Limb (tissue), 2 donors: ENCODE measurements at regions not wholly inside any gene's neighbourhood (a gene's known extent, or its start where the extent isn't known, plus 50 kb on each side); places are given as distances from the start of the nearest gene placed in this dataset.
"Not testable (repeated sequence)": the region's sequence is repeated elsewhere in the genome, so short reads cannot be mapped to it uniquely, and the experiment has no call there.

Experiments
- DNase-seq, 2 donors: peaks; one replicate each; pipeline ENCODE4 v3.0.0-alpha.2; 2016; ENCODE audit errors: extremely low spot score in 2 of 2

- no peak for DNase-seq
Observed at GRCh38 chr4:116546759-116547158, 538.6 kb downstream of the TRAM1L1 start.

DNA sequence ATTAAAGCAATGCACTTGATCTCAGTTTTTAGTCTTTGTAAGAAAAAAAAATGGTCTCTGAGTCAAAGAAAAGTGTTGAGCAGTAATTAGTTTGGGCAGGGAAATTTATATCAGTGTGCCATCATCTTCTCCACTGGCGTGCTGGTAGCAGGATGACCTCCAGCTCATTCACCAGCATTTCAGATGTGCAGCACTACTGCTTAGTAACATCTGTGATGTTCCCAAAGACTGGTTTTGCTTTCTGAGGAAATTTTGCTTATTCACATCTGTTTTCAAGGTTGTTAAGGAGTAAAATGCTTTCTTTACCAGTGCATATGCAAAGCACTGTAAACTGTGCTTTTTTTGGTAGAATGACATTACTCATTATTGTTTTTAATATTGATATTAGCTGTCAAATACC, 540.4 kb downstream of the TRAM1L1 start:
- no peak for DNase-seq

- DNase-seq = no peak
Observed at GRCh38 chr4:116539744-116540143, 545.6 kb downstream of the TRAM1L1 start.

- DNase-seq = no peak
Observed at GRCh38 chr4:116537828-116538227, 547.5 kb downstream of the TRAM1L1 start.

- not testable (repeated sequence) for DNase-seq
Observed at GRCh38 chr4:116536024-116536423, 549.4 kb downstream of the TRAM1L1 start.

DNA sequence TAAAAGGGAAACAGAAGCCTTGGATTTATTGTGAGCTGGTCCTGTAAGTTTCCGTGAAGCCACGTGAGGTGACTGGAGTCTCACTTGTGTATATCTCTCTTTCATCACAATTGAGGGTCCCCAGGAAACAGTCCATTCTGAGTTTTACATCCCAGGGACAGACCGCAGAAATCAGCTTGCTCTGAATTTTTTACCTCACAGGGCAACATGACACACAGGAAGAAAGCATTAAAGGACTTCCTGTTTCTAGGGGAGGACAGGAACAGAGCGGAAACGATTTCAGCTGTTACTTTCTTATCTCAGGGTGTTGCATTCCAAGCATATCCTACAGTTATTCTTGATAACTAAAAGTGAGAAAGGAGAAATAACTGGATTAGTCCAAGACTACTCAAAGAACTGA, 553.5 kb downstream of the TRAM1L1 start:
- DNase-seq = no peak

DNA sequence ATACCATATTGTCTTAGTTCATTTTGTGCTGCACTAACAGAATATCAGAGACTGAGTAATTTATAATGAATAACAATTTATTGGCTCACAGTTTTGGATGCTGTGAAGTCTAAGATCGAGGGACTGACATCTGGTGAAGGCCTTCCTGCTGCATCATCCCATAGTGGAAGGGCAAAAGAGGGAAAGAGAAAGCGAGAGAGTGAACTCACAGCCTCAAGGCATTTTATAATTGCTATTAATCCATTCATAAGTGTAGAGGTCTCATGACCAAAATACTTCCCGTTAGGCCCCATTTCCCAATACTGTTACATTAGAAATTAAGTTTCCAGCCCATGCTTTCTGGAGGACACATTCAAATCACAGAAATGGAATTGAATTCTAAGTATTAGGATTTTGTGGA, 554.4 kb downstream of the TRAM1L1 start:
- DNase-seq = no peak

DNA sequence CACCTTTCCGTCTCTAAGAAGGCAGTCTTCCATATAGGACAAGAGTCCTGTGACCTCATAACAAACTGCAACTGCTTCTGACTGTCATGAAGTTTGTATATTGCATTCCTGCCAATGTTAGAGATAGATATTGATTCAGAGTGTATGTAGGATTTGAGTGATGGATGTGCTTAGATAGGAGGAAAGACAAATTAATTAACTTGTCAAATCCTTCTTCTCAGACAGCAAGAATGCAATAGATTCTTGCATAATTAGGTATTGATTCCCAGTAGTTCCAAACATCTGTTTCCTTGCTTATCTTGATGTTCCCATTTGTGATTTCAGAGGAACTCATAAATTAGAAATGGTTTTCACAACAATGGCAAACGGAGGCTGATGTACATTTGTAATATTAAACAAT, 555.3 kb downstream of the TRAM1L1 start:
- DNase-seq = no peak

GRCh38 chr4:116529129-116529528, 556.2 kb downstream of the TRAM1L1 start:
- no peak for DNase-seq

DNA sequence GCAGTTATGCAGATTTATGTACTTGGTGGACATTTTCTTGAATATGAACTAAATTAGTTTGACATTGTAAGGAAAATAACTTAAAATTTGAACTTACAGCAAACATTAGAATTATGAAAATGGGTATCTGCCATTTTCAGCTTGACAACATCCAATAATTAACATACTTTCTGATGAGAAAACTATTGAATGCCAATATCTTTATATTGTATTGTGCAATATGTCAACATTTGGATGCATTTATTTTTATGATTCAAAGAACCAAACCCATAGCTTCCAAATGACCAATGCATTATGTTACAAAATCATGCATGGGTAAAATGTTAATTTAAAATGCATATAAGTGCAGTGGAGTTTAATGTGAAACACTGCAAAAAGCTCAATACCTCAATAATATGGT, 562.5 kb downstream of the TRAM1L1 start:
- DNase-seq = no peak

GRCh38 chr4:116520886-116521285, 564.5 kb downstream of the TRAM1L1 start:
- DNase-seq = no peak

DNA sequence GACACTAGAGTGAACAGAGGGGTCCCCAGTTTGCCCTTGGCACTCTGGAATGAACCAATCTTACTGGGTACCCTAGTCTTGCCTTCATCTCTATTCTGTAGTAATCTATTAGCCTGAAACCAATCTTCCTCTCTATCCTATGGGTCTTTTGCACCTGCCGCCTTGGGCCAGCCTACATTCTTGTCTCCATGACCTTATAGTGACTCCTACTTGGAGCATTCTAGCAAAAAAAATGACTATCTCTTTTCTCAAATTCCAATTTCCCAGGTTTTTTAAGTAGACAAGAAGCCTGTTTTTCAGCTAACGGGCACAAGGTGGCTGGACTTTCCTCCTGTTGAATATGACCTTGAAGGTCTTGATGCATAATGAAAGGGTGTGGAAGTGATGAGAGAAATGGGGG, 568.7 kb downstream of the TRAM1L1 start:
- no peak for DNase-seq

DNA sequence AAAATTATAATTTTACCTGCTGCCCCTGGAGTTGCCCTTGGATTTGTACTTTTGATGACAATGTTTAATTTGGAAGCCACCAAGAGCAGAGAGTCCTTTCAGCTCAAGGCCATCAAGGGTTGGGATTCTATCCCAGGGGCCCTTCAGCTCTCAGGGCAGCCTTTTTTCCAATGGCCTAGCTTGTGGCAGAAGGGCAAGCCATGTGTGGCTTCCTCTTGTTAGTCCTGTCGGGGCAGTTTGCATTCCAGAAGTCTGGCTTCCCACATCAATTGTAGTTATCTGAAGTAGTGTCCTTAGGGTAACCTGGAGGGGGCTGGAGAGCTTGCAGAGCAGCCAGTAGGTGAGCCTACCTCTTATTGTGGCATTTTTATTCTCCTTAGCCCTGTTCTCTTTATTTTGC, 569.4 kb downstream of the TRAM1L1 start:
- DNase-seq = no peak

- no peak for DNase-seq
Observed at GRCh38 chr4:116512552-116512951, 572.8 kb downstream of the TRAM1L1 start.

GRCh38 chr4:116501954-116502353, 583.4 kb downstream of the TRAM1L1 start:
- DNase-seq = no peak

DNA sequence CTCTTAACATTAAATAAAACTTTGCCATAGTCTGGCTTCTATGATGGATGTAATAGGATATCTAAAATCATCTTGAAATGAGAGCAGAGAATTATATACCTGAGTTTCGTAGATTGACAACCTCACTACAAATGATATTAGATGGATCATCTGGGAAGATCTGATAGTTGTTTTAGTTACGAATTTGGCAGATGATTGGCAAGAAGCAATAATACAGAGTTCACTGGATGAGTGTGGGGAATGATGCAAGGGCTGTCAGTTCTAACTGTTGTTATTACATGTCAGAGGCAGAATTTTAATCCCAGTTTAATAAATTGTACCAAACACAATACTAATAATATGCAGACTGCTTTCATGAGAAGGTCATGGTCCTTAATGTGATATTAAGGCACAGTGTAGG, 585.2 kb downstream of the TRAM1L1 start:
- DNase-seq = no peak

DNA sequence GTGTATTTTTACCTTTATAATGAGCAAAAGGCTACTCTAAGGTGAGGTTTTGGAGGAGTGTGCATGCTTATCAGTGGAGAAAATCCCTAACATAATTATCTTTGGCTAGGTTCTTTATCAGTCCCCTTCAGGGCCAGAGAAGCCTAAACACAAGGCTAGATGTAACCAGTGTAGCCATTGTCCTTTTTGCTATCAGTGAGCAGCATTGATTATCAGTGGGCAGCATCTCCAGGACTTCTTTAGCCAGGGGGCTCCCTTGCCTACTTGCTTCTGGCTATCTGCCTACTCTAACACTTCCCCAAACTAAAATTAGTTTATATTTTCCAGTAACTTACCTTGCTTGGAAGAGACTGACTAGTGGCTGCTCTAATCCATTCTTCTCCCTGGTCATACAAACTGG, 595.6 kb downstream of the TRAM1L1 start:
- DNase-seq = no peak

GRCh38 chr4:116486401-116486800, 599.0 kb downstream of the TRAM1L1 start:
- DNase-seq = no peak

- DNase-seq = no peak
Observed at GRCh38 chr4:116480546-116480945, 604.8 kb downstream of the TRAM1L1 start.

DNA sequence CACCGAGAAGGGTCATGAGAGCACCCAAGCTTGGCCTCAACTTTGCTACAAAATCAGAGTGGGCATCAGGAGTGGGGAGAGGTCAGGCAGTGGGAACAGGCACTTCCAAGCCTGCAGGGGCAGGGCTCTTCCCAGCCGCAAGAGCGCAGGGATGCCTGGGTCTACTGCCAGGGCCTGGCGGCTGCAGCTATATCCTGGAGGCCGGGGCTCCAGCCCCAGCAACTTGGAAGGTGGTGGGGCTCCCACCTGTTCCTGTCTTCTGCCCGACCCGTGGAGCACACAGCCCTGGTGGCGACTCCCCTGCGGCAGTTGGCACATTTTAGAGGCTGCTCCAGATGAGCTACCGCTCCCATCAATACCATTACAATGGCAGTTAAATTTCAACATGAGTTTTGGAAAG, 607.0 kb downstream of the TRAM1L1 start:
- DNase-seq = no peak

GRCh38 chr4:116469582-116469981, 615.8 kb downstream of the TRAM1L1 start:
- no peak for DNase-seq

DNA sequence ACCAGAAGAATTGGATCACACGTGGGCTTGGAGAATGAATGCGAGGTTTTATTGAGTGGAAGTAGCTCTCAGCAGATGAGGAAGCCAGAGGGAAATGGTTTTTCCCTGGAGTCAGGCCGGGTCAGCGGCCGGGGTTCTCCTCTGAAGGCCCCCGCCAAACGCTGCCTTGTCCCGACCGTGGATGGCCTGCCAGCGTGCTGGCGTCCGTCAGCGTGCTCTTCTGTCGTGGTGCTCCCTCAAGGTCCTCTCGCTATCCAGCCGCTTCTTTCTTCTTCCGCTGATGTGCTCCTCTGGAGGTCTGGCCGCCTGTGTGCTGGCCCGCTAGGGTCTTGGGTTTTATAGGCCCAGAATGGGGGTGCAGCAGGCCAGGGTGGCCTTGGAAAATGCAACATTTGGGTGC, 632.2 kb downstream of the TRAM1L1 start:
- no peak for DNase-seq

- DNase-seq = no peak
Observed at GRCh38 chr4:116449764-116450163, 635.6 kb downstream of the TRAM1L1 start.

GRCh38 chr4:116444117-116444516, 641.3 kb downstream of the TRAM1L1 start:
- DNase-seq = no peak
